HL-60/S4 treated with retinoic acid at 250 ng/mL for 4 days and 3 days (cell line): ENCODE measurements at regions not wholly inside any gene's neighbourhood (a gene's known extent, or its start where the extent isn't known, plus 50 kb on each side); places are given as distances from the start of the nearest gene placed in this dataset.
"Not testable (repeated sequence)": the region's sequence is repeated elsewhere in the genome, so short reads cannot be mapped to it uniquely, and the experiment has no call there.

Experiments
- in situ Hi-C: fragments of 300-500 bp; cut with MboI; formaldehyde crosslinking; loops from 2 replicates; pipeline ENCODE4 v1.7.0; 2022; ENCODE audit warnings: low sequenced_read_pairs

DNA sequence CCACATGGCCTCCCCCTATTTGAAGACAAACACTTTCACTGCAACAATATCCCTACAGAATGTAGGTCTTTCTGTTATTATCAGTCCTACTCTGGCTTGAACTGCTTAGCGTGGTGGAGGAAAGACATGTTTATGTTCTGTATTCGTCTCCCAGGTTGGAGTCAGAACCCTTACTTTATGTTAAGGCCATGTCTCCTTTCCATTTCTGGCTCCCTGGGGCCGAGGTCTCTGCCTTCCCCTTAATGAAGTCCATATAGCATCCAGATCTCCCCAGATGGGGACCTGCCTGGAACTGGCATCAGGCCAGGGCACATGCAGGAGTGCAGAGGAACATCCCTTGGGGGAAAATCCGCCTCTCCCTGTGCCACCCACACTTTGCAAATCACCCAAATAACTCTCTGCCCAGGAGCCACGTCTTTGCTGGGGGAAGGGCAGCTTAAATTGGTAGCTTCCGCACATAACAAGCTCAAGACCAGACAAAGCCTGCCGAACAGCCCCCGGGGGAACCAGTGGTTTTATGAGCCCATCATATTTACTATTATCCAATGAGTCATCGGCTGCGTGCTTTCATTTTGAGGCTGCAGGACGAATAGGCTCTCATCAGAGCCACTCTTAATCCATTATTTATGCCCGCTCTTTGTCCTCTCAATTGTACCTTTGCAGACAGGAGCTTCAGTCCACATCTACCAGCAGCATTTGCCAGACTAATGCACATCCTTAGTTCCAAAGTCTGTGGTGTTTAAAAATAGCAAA is 237.0 kb downstream of the UACA start:
- in situ Hi-C loops: no loop called here

GRCh38 chr15:70525551-70525950 is 237.8 kb downstream of the UACA start:
- in situ Hi-C loops: no loop called here

DNA sequence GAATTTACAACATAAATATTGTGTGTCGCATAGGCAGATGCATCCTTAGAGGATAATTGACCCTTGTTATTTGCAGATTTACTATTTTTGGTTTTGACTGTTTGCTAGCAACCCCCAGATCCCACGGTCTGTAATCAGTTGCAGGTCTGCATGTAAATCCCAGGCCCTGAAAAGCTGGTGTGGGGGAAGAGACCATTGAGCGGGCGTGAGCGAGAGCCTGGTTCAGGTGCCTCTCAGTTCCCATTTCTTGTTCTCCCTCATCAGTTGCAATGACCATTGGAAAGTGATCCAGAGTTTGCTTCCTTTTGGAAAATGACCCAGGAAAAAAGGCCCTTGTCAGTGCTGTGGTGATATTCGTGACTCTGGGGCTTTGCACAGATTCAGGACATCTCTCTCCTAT is 238.9 kb downstream of the UACA start:
- in situ Hi-C loops: no loop called here

DNA sequence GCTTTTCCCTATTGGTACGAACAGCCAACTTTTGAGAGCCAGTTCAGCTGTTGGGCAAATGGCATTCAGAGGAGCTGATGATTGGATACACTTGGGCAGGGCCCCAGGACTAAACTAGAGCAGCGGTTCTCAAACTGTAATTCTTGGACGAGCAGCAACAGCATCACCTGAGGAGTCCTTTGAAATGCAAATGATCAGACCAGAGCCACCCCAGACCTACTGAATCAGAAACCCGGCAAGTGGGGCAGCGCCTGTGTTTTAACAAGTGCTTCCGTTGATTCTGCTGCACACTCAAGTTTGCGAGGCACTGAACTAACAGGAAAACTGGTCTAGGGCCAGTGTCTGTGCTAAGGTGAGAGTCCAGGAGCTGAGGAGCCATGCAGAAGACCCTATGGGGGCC is 239.7 kb downstream of the UACA start:
- in situ Hi-C loops: no loop called here

- in situ Hi-C loops: no loop called here
These were observed 240.2 kb downstream of the UACA start for GRCh38 chr15:70523192-70523591.

DNA sequence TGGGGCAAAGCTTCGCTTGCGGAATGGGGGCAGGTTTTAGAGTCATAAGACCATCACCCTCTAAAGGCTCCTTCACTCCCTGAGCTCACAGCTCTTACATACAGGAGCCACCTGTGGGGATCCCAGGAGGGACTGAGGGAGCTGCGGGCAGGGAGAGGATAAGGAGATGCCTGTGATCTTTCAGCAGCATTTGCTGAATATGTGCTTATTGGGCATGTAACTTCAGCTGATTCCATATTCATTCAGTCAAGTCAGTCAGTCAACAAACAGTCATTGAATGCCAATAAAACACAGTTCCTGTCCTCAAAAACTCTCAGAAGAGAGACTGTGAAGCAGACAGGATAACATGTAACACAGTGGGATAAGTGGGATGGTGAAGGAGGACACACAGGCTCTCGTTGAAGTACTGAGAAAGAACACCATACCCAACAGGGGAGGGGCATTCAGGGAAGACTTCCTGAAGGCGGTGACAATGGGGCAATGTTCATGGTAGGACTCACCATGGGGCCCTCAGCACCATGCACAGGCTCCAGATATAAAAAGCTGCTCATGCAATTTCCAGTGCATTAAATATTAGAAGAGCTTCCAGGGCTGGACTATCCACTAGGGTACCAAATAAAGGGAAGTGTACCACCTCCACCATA is 240.9 kb downstream of the UACA start:
- in situ Hi-C loops: no loop called here

DNA sequence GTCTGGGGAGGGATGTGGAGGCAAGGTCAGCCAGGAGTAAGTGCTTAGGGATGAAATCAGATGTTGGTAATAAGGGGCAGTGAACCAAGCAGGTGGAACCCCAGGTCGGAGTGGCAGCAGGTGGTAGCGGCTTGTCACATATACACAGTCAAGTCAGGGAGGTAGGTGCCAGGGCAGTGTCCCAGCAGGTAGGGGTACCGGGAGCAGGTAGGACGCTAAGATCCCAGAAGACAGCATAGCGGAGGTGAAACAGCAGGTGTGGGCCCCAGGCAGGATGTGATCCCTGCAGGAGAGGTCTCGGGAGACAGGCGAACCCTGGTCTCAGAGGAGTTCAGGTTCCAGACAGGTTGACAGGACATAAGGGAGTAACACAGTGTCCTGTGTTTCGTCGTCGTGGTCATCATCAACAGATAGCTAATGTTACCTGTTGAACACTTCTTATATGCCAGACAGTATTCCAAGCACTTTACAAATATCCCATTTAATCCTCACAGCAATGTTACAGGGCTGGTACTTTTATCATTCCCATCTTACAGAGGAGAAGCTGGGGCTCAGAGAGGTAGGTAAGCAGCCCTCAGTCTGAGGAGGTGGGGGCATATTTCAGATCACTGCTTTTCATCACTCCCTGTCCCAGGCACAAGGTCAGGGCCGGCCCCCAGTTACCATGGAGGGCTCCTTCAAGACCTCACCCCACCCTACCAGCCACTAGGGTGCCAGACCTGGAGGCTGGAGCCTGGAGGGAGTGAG is 241.6 kb downstream of the UACA start:
- in situ Hi-C loops: no loop called here

DNA sequence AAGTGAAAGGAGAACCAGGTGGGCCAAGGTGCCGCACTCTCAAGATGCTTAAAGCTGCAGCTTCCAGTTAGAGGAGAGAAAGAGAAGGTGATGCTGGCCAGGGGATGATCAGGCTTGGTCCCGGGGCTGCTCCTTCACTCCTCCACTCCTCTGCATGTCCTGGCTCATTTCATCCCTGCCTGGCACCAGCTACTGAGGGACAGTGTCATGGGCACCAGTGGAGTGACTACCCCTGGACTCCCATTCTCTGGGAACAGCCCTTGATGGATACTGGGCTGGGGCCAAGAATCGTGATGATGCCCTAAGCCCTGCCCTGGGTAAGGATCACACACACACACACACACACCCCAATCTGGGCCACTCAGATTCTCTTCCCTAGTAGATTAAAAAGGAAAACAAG is 243.7 kb downstream of the UACA start:
- in situ Hi-C loops: no loop called here

- in situ Hi-C loops: no loop called here
These were observed 244.4 kb downstream of the UACA start for GRCh38 chr15:70519004-70519365.

GRCh38 chr15:70518201-70519003 is 245.0 kb downstream of the UACA start:
- in situ Hi-C loops: no loop called here

DNA sequence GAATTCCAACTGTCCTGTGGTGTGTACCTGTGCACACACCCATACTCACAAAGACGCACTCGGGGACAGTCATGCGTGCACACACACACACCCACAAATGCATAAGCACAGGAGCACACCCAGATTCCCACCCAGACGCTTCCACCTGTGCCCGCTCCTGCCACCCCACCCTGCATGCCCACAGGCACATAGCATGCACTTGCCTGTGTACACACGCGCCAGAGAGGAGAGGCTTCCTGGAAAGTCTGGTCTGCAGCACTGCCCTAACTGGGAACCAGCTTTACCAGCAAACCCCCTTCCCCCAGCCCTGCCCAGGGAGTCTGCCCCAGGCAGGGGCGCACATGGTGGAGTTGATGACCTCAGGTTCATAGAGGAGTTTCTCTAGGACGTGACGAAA is 246.2 kb downstream of the UACA start:
- in situ Hi-C loops: no loop called here

GRCh38 chr15:70516408-70517193 is 246.8 kb downstream of the UACA start:
- in situ Hi-C loops: no loop called here

DNA sequence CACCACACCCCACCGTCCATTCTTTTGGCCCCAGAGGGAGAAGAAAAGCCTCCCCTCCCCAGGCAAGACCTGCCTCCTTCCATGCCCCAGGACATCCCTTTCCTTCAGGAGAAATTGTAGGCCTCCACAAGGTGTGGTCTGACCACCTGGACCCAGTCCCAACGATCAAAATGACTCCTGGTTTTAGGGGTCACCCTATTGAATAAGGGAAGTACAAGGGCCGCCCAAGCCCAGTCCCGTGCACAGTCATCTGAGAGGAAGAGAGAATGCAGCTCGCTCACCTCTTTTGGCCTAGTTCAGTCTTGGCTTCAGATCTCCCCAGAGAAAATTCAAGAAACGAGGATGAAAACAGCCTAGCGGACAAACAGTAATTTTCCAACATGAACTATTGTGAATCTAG is 249.1 kb downstream of the UACA start:
- in situ Hi-C loops: no loop called here

GRCh38 chr15:70513819-70514218 is 249.5 kb downstream of the UACA start:
- in situ Hi-C loops: no loop called here

DNA sequence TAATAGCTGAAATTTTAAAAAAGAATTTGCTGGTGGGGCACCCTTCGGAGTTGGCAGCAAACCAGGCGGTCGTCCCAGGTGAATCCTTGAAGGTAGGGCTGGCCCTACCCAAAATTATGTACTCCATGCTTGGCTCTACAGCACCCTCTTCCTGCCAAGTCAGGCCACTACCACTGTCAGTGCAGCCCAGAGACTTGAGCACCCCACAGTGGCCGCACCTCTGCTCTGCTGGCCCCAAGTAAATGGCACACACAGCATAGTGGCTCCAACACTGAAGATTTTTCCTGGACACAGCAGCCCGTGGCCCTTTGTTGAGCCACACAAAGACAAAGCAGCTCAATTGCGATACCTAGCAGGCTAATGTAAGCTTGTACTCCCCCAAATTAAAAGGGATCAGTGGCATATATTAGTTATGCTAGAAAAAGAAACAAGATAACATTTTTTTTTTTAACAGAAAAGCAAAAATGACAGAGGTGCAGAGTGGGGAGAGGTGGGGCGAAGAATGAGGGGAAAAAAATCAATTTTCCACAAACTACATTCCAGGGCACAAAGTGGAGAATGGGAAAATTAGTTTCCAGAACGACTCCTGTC is 250.5 kb downstream of the UACA start:
- in situ Hi-C loops: no loop called here

DNA sequence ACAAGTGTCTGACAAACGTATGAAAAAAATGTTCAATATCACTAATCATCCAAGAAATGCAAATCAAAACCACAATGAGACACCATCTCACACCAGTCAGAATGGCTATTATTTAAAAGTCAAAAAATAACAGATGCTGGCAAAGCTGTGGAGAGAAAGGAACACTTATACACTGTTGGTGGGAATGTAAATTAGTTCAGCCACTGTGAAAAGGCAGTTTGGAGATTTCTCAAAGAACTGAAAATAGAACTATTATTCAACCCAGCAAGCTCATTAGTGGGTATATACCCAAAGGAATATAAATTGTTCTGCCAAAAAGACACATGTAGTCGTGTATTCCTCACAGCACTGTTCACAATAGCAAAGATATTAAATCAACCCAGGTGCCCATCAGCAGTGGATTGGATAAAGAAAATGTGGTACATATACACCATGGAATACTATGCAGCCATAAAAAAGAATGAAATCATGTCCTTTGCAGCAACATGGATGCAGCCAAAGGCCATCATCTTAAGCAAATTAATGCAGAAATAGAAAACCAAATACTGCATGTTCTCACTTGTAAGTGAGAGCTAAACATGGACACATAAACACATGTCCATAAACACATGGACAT is 251.3 kb downstream of the UACA start:
- in situ Hi-C loops: not testable (repeated sequence)

- in situ Hi-C loops: no loop called here
These were observed 252.9 kb downstream of the UACA start for GRCh38 chr15:70510433-70510832.

- in situ Hi-C loops: no loop called here
These were observed 253.6 kb downstream of the UACA start for GRCh38 chr15:70509731-70510143.

DNA sequence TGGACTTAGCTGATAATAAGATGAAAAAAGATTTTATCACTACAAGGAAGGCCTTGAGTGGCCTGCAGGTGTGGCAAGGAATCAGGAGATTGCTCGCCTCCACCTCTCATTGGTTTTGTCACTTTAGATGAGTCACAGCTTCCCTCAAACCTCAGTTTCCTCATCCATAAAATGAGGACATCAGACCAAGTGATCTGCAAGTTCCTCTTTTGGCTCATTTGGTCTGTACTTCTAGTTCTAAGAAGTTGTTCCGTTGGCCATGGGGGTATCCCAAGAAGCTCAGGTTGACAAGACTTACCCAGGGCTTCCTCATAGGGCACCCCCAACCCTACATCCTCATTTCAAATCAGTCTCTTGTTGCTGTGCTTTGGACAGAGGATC is 254.1 kb downstream of the UACA start:
- in situ Hi-C loops: no loop called here
